SK-N-SH treated with all-trans-retinoic acid at 6 μM for 48 hours (cell line): ENCODE measurements at regions not wholly inside any gene's neighbourhood (a gene's known extent, or its start where the extent isn't known, plus 50 kb on each side); places are given as distances from the start of the nearest gene placed in this dataset.

Experiments used
- ATAC-seq: fragments of 200-7000 bp; cut with Tn5 transposase; 3 replicates; pipeline ENCODE4 v1.9.1; 2020; ENCODE audit warnings: mild to moderate bottlenecking, moderate library complexity
- ARNTL ChIP-seq: fragments of 450-650 bp; formaldehyde crosslinking; IDR thresholded peaks from 2 replicates; pipeline ENCODE4 v1.5.0; 2020; ENCODE audit warnings: low read depth, mild to moderate bottlenecking, moderate library complexity, borderline replicate concordance
- BACH2 ChIP-seq: fragments of 250-450 bp; sonication (Bioruptor Pico); IDR thresholded peaks from 2 replicates; pipeline ENCODE4 v1.9.0; 2021; ENCODE audit warnings: mild to moderate bottlenecking, borderline replicate concordance
- CSDC2 ChIP-seq: fragments of 250-450 bp; sonication (Bioruptor Pico); IDR thresholded peaks from 2 replicates; pipeline ENCODE4 v1.5.0; 2020; ENCODE audit warnings: mild to moderate bottlenecking, moderate library complexity
- CSRNP3 ChIP-seq: fragments of 250-450 bp; sonication (Bioruptor Pico); IDR thresholded peaks from 2 replicates; pipeline ENCODE4 v1.5.1; 2021; ENCODE audit warnings: mild to moderate bottlenecking, moderate library complexity
- ESRRG ChIP-seq: fragments of 250-450 bp; sonication (Bioruptor Pico); IDR thresholded peaks from 2 replicates; pipeline ENCODE4 v1.6.1; 2021; ENCODE audit warnings: mild to moderate bottlenecking
- GLIS3 ChIP-seq: fragments of 250-450 bp; sonication (Bioruptor Pico); IDR thresholded peaks from 2 replicates; pipeline ENCODE4 v1.5.0; 2020; ENCODE audit warnings: mild to moderate bottlenecking, moderate library complexity
- ISL1 ChIP-seq: fragments of 250-450 bp; sonication (Bioruptor Pico); IDR thresholded peaks from 2 replicates; pipeline ENCODE4 v2.1.2; 2022; ENCODE audit warnings: mild to moderate bottlenecking, moderate library complexity
- OSR1 ChIP-seq: fragments of 250-450 bp; sonication (Bioruptor Pico); IDR thresholded peaks from 2 replicates; pipeline ENCODE4 v1.8.0; 2022; ENCODE audit warnings: moderate library complexity, mild to moderate bottlenecking, inconsistent platforms
- PPARA ChIP-seq: fragments of 250-450 bp; sonication (Bioruptor Pico); IDR thresholded peaks from 2 replicates; pipeline ENCODE4 v1.5.0; 2020; ENCODE audit warnings: mild to moderate bottlenecking, borderline replicate concordance
- RARB ChIP-seq: fragments of 250-450 bp; sonication (Bioruptor Pico); IDR thresholded peaks from 2 replicates; pipeline ENCODE4 v1.8.0; 2021; ENCODE audit warnings: mild to moderate bottlenecking, moderate library complexity
- SNAI2 ChIP-seq: fragments of 250-450 bp; sonication (Bioruptor Pico); IDR thresholded peaks from 2 replicates; pipeline ENCODE4 v1.5.0; 2020; ENCODE audit warnings: mild to moderate bottlenecking, moderate library complexity
- TCF4 ChIP-seq: fragments of 250-450 bp; sonication (Bioruptor Pico); IDR thresholded peaks from 2 replicates; pipeline ENCODE4 v1.8.0; 2021; ENCODE audit warnings: mild to moderate bottlenecking, moderate library complexity, borderline replicate concordance
- TOX ChIP-seq: fragments of 250-450 bp; sonication (Bioruptor Pico); IDR thresholded peaks from 2 replicates; pipeline ENCODE4 v1.8.0; 2021; ENCODE audit warnings: mild to moderate bottlenecking, moderate library complexity, borderline replicate concordance
- TSHZ2 ChIP-seq: fragments of 250-450 bp; sonication (Bioruptor Pico); IDR thresholded peaks from 2 replicates; pipeline ENCODE4 v1.5.0; 2020; ENCODE audit warnings: mild to moderate bottlenecking, moderate library complexity
- ZC3H10 ChIP-seq: fragments of 250-450 bp; sonication (Bioruptor Pico); IDR thresholded peaks from 2 replicates; pipeline ENCODE4 v1.5.1; 2021; ENCODE audit warnings: mild to moderate bottlenecking, moderate library complexity
- ZFP3 ChIP-seq: fragments of 250-450 bp; sonication (Bioruptor Pico); IDR thresholded peaks from 2 replicates; pipeline ENCODE4 v1.5.0; 2020; ENCODE audit warnings: mild to moderate bottlenecking, moderate library complexity
- ZNF565 ChIP-seq: fragments of 450-650 bp; formaldehyde crosslinking; conservative IDR thresholded peaks from 2 replicates; pipeline ENCODE4 v1.5.0; 2020; ENCODE audit warnings: low read depth, mild to moderate bottlenecking, moderate library complexity
- ZNF70 ChIP-seq: fragments of 450-650 bp; formaldehyde crosslinking; IDR thresholded peaks from 2 replicates; pipeline ENCODE4 v1.5.0; 2020; ENCODE audit warnings: mild to moderate bottlenecking, moderate library complexity
- ZNF8 ChIP-seq: fragments of 450-650 bp; formaldehyde crosslinking; IDR thresholded peaks from 2 replicates; pipeline ENCODE4 v1.5.0; 2020; ENCODE audit warnings: mild to moderate bottlenecking, moderate library complexity
- TF ChIP-seq, protein P1 (sequence below): fragments of 250-450 bp; sonication (Bioruptor Pico); IDR thresholded peaks from 2 replicates; pipeline ENCODE4 v1.8.0; 2021; ENCODE audit warnings: low read depth, mild to moderate bottlenecking, moderate library complexity, borderline replicate concordance

GRCh38 chrX:39777623-39778025 lies 320.1 kb downstream of the BCOR start:
- ATAC-seq, result no peak
- TF ChIP-seq CSRNP3 (CRISPR knock-in tag) (no peak), ESRRG (no peak), ZNF70 (CRISPR knock-in tag) (no peak), GLIS3 (CRISPR knock-in tag) (no peak), ZNF565 (no peak), ZC3H10 (CRISPR knock-in tag) (no peak), TOX (CRISPR knock-in tag) (no peak), ZNF8 (CRISPR knock-in tag) (no peak), CSDC2 (CRISPR knock-in tag) (no peak), ISL1 (CRISPR knock-in tag) (no peak), BACH2 (CRISPR knock-in tag) (no peak), TSHZ2 (CRISPR knock-in tag) (no peak)
- TF ChIP-seq, protein P1, sequence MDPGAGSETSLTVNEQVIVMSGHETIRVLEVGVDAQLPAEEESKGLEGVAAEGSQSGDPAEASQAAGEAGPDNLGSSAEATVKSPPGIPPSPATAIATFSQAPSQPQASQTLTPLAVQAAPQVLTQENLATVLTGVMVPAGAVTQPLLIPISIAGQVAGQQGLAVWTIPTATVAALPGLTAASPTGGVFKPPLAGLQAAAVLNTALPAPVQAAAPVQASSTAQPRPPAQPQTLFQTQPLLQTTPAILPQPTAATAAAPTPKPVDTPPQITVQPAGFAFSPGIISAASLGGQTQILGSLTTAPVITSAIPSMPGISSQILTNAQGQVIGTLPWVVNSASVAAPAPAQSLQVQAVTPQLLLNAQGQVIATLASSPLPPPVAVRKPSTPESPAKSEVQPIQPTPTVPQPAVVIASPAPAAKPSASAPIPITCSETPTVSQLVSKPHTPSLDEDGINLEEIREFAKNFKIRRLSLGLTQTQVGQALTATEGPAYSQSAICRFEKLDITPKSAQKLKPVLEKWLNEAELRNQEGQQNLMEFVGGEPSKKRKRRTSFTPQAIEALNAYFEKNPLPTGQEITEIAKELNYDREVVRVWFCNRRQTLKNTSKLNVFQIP (CRISPR knock-in tag), result no peak

GRCh38 chrX:39779952-39780783 lies 317.6 kb downstream of the BCOR start:
- TF ChIP-seq ARNTL (CRISPR knock-in tag) (no peak), CSDC2 (CRISPR knock-in tag) (no peak), ZNF8 (CRISPR knock-in tag) (no peak), SNAI2 (CRISPR knock-in tag) (no peak), ZNF565 (no peak), TOX (CRISPR knock-in tag) (no peak), PPARA (no peak), ZNF70 (CRISPR knock-in tag) (no peak), GLIS3 (CRISPR knock-in tag) (no peak), ISL1 (CRISPR knock-in tag) (no peak), ESRRG (no peak), RARB (CRISPR knock-in tag) (no peak)
- TF ChIP-seq, protein P1 (CRISPR knock-in tag), result no peak

GRCh38 chrX:39782276-39782675 lies 315.5 kb downstream of the BCOR start:
- TF ChIP-seq OSR1 (CRISPR knock-in tag), result no peak
- TF ChIP-seq TCF4 (CRISPR knock-in tag), result no peak
- no peak for TF ChIP-seq CSDC2 (CRISPR knock-in tag)
- TF ChIP-seq ISL1 (CRISPR knock-in tag), result no peak
- no peak for TF ChIP-seq ZFP3 (CRISPR knock-in tag)
- no peak for TF ChIP-seq GLIS3 (CRISPR knock-in tag)
- TF ChIP-seq CSRNP3 (CRISPR knock-in tag), result no peak
- no peak for TF ChIP-seq ZNF8 (CRISPR knock-in tag)
- TF ChIP-seq SNAI2 (CRISPR knock-in tag), result no peak
- no peak for TF ChIP-seq ESRRG
- no peak for TF ChIP-seq ZNF70 (CRISPR knock-in tag)
- no peak for TF ChIP-seq TOX (CRISPR knock-in tag)
- TF ChIP-seq, protein P1 (CRISPR knock-in tag), result no peak
- no peak for ATAC-seq

More at GRCh38 chrX:39779952-39780783, 317.6 kb downstream of the BCOR start:
- ATAC-seq, result no peak
